Fibroblast of villous mesenchyme (primary cell): ENCODE measurements at regions not wholly inside any gene's neighbourhood (a gene's known extent, or its start where the extent isn't known, plus 50 kb on each side); places are given as distances from the start of the nearest gene placed in this dataset.

Experiments
- DNase-seq: peaks from one replicate; pipeline ENCODE4 v3.0.0-alpha.2; 2010; ENCODE audit warnings: low read depth
- H3K4me3 ChIP-seq: 2 replicates; pipeline ENCODE4 v1.5.1; 2011; ENCODE audit warnings: low read depth, mild to moderate bottlenecking, low read length
- TF ChIP-seq, protein P1 (sequence below): IDR thresholded peaks from 2 replicates; pipeline ENCODE4 v1.5.1; 2012; ENCODE audit warnings: low read depth, mild to moderate bottlenecking, low read length; ENCODE audit not compliant: insufficient read depth

- no peak overlapping the region for H3K4me3 ChIP-seq
- DNase-seq: no peak
- TF ChIP-seq, protein P1, sequence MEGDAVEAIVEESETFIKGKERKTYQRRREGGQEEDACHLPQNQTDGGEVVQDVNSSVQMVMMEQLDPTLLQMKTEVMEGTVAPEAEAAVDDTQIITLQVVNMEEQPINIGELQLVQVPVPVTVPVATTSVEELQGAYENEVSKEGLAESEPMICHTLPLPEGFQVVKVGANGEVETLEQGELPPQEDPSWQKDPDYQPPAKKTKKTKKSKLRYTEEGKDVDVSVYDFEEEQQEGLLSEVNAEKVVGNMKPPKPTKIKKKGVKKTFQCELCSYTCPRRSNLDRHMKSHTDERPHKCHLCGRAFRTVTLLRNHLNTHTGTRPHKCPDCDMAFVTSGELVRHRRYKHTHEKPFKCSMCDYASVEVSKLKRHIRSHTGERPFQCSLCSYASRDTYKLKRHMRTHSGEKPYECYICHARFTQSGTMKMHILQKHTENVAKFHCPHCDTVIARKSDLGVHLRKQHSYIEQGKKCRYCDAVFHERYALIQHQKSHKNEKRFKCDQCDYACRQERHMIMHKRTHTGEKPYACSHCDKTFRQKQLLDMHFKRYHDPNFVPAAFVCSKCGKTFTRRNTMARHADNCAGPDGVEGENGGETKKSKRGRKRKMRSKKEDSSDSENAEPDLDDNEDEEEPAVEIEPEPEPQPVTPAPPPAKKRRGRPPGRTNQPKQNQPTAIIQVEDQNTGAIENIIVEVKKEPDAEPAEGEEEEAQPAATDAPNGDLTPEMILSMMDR: no peak
Observed at GRCh38 chr13:65529541-65529940, 1700.6 kb downstream of the PCDH9 start.

- no peak for DNase-seq
- TF ChIP-seq, protein P1: no peak
- no peak overlapping the region for H3K4me3 ChIP-seq
Observed at GRCh38 chr13:65508745-65509144, 1721.4 kb downstream of the PCDH9 start.

- no peak for DNase-seq
- TF ChIP-seq, protein P1: no peak
- H3K4me3 ChIP-seq: no peak overlapping the region
Observed at GRCh38 chr13:65508338-65508737, 1721.8 kb downstream of the PCDH9 start.

DNA sequence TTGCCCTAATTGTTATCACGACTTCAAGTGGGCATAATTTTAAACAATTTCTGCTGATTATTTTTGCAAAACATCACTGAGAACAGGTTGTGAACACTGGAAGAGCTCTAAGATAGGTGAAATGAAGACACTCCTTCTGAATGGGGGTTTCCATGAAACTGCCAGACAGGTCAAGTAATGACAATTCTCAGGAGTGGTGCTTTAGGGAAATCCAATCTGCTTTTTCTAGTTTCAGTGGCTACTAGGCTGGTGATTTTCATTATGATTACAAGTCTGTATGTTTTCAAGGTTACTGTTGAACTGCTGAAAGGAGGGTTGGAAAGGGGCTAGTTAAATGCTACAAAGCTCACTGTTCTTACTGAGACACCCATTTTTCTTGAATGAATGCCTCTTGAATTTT lies 1724.2 kb downstream of the PCDH9 start:
- no peak for DNase-seq
- H3K4me3 ChIP-seq: no peak overlapping the region
- TF ChIP-seq, protein P1: no peak

DNA sequence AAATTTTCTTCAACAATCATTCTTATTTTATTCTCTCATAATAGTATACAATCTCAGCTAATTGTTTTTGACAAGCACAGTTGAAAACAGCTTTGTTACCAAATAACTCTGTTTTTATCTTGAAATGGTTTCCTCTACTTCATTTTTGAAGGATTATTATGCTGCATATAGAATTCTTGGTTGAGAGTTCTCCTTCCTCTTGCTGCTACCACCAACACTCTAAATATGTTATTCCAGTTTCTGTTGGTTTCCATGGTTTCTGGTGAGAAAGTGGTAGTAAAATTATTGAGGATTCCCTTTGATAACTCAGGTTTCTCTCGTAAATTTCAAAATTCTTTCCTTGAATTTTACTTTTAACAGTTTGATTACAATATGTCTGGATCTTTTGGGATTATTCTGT lies 1725.9 kb downstream of the PCDH9 start:
- H3K4me3 ChIP-seq: no peak overlapping the region
- TF ChIP-seq, protein P1: no peak
- no peak for DNase-seq

- H3K4me3 ChIP-seq: no peak overlapping the region
- TF ChIP-seq, protein P1: no peak
- no peak for DNase-seq
Observed at GRCh38 chr13:65500481-65500880, 1729.7 kb downstream of the PCDH9 start.

DNA sequence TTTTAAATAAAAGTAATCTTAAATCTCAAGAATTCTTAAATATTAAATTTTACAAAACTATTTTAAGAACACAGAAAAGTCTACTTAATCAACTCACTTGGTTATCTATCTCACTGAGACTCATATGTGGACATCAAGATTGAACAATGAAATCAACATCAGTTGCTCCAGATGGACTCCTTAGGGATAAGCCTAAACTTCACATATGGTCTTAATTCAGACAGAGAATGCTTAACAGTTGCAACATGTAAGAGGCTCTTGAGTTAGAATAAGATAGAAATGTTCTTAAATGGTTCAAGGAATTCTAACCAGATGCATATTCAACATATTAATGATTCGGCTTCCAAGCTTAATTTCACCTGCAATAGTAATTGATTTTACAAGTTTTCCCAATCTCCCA lies 1730.9 kb downstream of the PCDH9 start:
- no peak overlapping the region for H3K4me3 ChIP-seq
- TF ChIP-seq, protein P1: no peak
- no peak for DNase-seq
